ENCODE measurements at regions not wholly inside any gene's neighbourhood (a gene's known extent, or its start where the extent isn't known, plus 50 kb on each side); places are given as distances from the start of the nearest gene placed in this dataset.

DNA sequence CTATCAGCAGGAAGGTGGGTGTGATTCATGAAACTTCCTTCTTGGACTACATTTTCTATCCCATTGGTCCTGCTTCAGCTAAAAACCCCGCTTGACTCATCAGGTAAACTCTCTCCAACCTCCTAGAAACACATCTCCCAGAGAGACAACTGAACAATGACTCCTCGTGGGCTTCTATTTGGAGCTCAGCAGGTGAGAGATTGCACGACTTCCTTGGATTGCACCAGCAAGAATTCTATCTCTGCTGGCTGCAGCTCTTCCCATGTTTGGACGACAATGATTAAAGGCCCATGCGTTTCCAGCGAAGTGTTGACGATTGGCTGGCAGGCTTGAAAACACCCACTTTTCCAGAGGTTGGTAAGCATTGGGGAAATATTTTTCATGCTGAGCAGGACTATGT lies 216.1 kb upstream of the NTM start:
- intact Hi-C loops (cut with micrococcal nuclease), result no loop called here
- POLR2A ChIA-PET, result no interaction called here

GRCh38 chr11:131157678-131158077 lies 212.7 kb upstream of the NTM start:
- Histone ChIP-seq H3K27ac (ENCODE audit: extremely low read depth, low read depth, low read length) (no peak overlapping the region), H3K9ac (ENCODE audit: insufficient read depth in 1 of 2, low read depth in 2 of 2, low read length in 2 of 2) (no peak overlapping the region), H3K27me3 (ENCODE audit: control insufficient read depth in 2 of 2, insufficient read depth in 2 of 2, low read length in 2 of 2) (no peaks in the 10 kb centered on the region; a peak in 1 of 5 replicates), H2AFZ (ENCODE audit: low read depth, low read length) (no peak overlapping the region), H3K4me2 (ENCODE audit: insufficient read depth, low read length) (no peak overlapping the region), H3K4me3 (no peak overlapping the region), H3K79me2 (ENCODE audit: control insufficient read depth, insufficient read depth, low read length) (no peaks in the 10 kb centered on the region), H4K20me1 (replicated peaks; ENCODE audit: control insufficient read depth, insufficient read depth, low read length) (no peaks in the 10 kb centered on the region), H3K36me3 (ENCODE audit: control insufficient read depth, insufficient read depth, low read length) (no peaks in the 10 kb centered on the region), H3K9me1 (ENCODE audit: control insufficient read depth, insufficient read depth, low read length) (no peaks in the 10 kb centered on the region), H3K4me1 (replicated peaks in 1 of 2; ENCODE audit: control insufficient read depth in 2 of 2, insufficient read depth in 2 of 2, low read length in 2 of 2) (no peaks in the 10 kb centered on the region), H3K9me3 (replicated peaks; ENCODE audit: control insufficient read depth, insufficient read depth, low read depth, low read length) (no peaks in the 10 kb centered on the region)
- BruUV-seq (replicated peaks), result no TSS peak
- in situ Hi-C loops (cut with MboI) (no loop called here), intact Hi-C loops (cut with micrococcal nuclease) (no loop called here)
- no peak for FAIRE-seq
- WGBS (ENCODE audit: insufficient coverage, low coverage, missing lambda C conversion rate), result 0% methylated on average over 2 of the region's 2 CpGs
- CTCF ChIA-PET (ENCODE audit: low intra/inter-chr PET ratio), result no interaction called here
- no peak for ATAC-seq
- no peak for DNase-seq (ENCODE audit: extremely low read depth in 1 of 4, low spot score in 3 of 4)
- POLR2A ChIA-PET, result no interaction called here
- TF ChIP-seq LEF1 (IDR thresholded peaks at IDR 0.05), result no peak
- no peak for TF ChIP-seq NCOA2 (IDR thresholded peaks at IDR 0.05; ENCODE audit: partially characterized antibody in 2 of 2)
- no peak for TF ChIP-seq NCOA6 (IDR thresholded peaks at IDR 0.05)
- TF ChIP-seq RBM25 (IDR thresholded peaks at IDR 0.05; ENCODE audit: low read depth, low read length, severe bottlenecking), result no peak
- no peak for TF ChIP-seq E2F6 (IDR thresholded peaks at IDR 0.05; ENCODE audit: borderline replicate concordance in 1 of 2, extremely low read depth in 1 of 2, insufficient read depth in 1 of 2, insufficient read length in 1 of 2, low read depth in 1 of 2, low read length in 1 of 2, poor library complexity in 1 of 2, severe bottlenecking in 1 of 2)
- TF ChIP-seq, protein P1, sequence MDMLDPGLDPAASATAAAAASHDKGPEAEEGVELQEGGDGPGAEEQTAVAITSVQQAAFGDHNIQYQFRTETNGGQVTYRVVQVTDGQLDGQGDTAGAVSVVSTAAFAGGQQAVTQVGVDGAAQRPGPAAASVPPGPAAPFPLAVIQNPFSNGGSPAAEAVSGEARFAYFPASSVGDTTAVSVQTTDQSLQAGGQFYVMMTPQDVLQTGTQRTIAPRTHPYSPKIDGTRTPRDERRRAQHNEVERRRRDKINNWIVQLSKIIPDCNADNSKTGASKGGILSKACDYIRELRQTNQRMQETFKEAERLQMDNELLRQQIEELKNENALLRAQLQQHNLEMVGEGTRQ (CRISPR knock-in tag; IDR thresholded peaks at IDR 0.05), result no peak
- TF ChIP-seq ZNF217 (CRISPR knock-in tag; IDR thresholded peaks at IDR 0.05), result no peak
- no peak for TF ChIP-seq KLF13 (tag; IDR thresholded peaks at IDR 0.05; ENCODE audit: borderline replicate concordance, low read depth)
- TF ChIP-seq ZNF311 (CRISPR knock-in tag; IDR thresholded peaks at IDR 0.05), result no peak
- TF ChIP-seq WHSC1 (IDR thresholded peaks at IDR 0.05; ENCODE audit: low read length), result no peak
- no peak for TF ChIP-seq SOX6 (IDR thresholded peaks at IDR 0.05)

More for the DNA sequence above, 216.1 kb upstream of the NTM start:
- no peaks in the 10 kb centered on the region for H3K9me1 ChIP-seq (ENCODE audit: control insufficient read depth, insufficient read depth, low read length)
- no peak overlapping the region for H3K4me3 ChIP-seq
- H4K20me1 ChIP-seq (replicated peaks; ENCODE audit: control insufficient read depth, insufficient read depth, low read length), result no peaks in the 10 kb centered on the region
- no peaks in the 10 kb centered on the region for H3K4me1 ChIP-seq (replicated peaks in 1 of 2; ENCODE audit: control insufficient read depth in 2 of 2, insufficient read depth in 2 of 2, low read length in 2 of 2)
- CTCF ChIA-PET (ENCODE audit: low intra/inter-chr PET ratio), result no interaction called here
- TF ChIP-seq, protein P2, sequence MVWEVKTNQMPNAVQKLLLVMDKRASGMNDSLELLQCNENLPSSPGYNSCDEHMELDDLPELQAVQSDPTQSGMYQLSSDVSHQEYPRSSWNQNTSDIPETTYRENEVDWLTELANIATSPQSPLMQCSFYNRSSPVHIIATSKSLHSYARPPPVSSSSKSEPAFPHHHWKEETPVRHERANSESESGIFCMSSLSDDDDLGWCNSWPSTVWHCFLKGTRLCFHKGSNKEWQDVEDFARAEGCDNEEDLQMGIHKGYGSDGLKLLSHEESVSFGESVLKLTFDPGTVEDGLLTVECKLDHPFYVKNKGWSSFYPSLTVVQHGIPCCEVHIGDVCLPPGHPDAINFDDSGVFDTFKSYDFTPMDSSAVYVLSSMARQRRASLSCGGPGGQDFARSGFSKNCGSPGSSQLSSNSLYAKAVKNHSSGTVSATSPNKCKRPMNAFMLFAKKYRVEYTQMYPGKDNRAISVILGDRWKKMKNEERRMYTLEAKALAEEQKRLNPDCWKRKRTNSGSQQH (CRISPR knock-in tag; IDR thresholded peaks at IDR 0.05), result no peak
- no peaks in the 10 kb centered on the region for H3K27me3 ChIP-seq (ENCODE audit: control insufficient read depth in 2 of 2, insufficient read depth in 2 of 2, low read length in 2 of 2)
- no peaks in the 10 kb centered on the region for H3K9me3 ChIP-seq (replicated peaks; ENCODE audit: control insufficient read depth, insufficient read depth, low read depth, low read length)
- no peak overlapping the region for H2AFZ ChIP-seq (ENCODE audit: low read depth, low read length)
- BruUV-seq (replicated peaks), result no TSS peak
- WGBS (ENCODE audit: insufficient coverage, low coverage, missing lambda C conversion rate), result 0% methylated on average over 7 of the region's 7 CpGs
- H3K36me3 ChIP-seq (ENCODE audit: control insufficient read depth, insufficient read depth, low read length), result no peaks in the 10 kb centered on the region
- H3K4me2 ChIP-seq (ENCODE audit: insufficient read depth, low read length), result no peak overlapping the region
- DNase-seq (ENCODE audit: extremely low read depth in 1 of 4, low spot score in 3 of 4) (no peak), FAIRE-seq (no peak), ATAC-seq (no peak)
- no peaks in the 10 kb centered on the region for H3K79me2 ChIP-seq (ENCODE audit: control insufficient read depth, insufficient read depth, low read length)
- H3K27ac ChIP-seq (ENCODE audit: extremely low read depth, low read depth, low read length), result no peak overlapping the region
- in situ Hi-C loops (cut with MboI), result no loop called here
- no peak overlapping the region for H3K9ac ChIP-seq (ENCODE audit: insufficient read depth in 1 of 2, low read depth in 2 of 2, low read length in 2 of 2)

All from K562 (cell line).